HFF-Myc (cell line): ENCODE measurements at regions not wholly inside any gene's neighbourhood (a gene's known extent, or its start where the extent isn't known, plus 50 kb on each side); places are given as distances from the start of the nearest gene placed in this dataset.

Experiments used
- DNase-seq: peaks from one replicate; pipeline ENCODE4 v3.0.0-alpha.2; 2011; ENCODE audit warnings: low read depth; ENCODE audit errors: extremely low read depth
- H3K4me3 ChIP-seq: replicated peaks from 2 replicates; pipeline ENCODE4 v1.5.1; 2011; ENCODE audit warnings: low read depth, mild to moderate bottlenecking, control low read depth, low read length
- CTCF ChIP-seq: IDR thresholded peaks from 2 replicates; pipeline ENCODE4 v1.5.1; 2012; ENCODE audit warnings: mild to moderate bottlenecking, low read depth, low read length, control low read depth; ENCODE audit errors: missing control alignments

DNA sequence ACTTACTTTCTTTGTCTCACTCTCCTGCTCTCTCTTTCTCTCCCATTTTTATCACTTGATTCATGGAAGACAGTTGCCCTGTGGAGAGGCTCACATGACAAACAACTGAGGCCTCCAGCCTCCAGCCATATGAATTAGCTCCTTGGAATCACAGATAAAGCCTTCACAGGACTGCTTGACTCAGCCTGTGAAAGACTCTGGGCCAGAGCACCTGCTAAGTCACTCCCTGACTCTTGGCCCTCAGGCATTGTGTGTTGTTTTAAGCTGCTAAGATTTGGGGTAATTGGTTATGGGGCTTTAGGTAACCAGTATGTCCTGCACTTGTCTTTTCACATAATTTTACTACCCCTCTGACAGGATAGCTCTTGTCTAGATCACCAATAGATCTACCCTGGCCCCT is 334.9 kb downstream of the SOX11 start:
- no peak for DNase-seq
- no peak overlapping the region for H3K4me3 ChIP-seq
- no peak for TF ChIP-seq CTCF

DNA sequence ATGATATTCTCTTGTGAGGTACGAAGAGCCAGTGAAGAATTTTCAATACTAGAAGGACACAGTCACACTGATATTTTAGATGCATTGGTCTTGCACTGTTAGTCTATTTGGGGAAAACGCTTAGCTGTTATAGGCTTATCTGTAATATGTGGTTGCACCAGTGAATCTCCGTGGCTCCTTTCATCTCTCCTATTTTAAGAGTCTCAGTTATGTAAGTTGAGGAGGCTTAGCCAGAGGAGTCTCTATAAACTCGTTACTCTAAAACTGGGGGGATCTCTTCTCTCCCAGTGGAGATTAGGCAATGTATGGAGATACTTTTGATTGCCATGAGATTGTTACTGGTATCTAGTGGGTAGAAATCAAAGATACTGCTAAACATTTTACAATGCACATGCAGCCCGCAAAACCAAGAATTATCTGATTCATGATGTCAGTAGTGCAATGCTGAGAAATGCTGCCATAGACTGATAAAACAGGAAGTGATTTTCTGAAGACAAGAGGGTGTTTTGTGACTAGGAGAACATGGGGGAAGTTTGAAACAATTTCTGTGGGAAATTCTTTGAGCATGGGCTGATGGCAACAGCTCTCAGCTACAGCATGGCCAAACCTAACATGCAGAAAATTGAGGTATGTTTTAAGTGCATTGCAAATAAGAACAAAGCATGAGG is 339.1 kb downstream of the SOX11 start:
- TF ChIP-seq CTCF: no peak
- no peak for DNase-seq
- H3K4me3 ChIP-seq: no peak overlapping the region

DNA sequence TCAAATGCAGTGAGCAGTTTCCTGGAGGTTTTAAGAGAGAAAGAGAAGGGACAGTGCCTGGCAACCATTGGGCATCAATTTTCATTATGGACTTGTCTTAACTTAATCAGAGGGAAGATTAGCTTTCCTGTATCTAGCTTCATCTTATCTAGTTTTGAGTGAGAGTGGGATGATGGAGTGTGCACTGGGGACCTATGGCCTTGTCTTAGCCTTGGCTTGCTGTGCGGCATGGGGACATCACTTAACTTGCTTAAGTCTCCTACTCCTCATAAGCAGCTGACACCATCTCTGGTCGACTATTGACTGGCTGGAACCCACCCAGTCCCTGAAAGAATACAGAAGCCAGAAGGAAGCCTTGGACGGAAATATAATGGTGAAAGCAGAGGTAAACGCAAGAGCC is 344.0 kb downstream of the SOX11 start:
- no peak for DNase-seq
- no peak overlapping the region for H3K4me3 ChIP-seq
- TF ChIP-seq CTCF: no peak

DNA sequence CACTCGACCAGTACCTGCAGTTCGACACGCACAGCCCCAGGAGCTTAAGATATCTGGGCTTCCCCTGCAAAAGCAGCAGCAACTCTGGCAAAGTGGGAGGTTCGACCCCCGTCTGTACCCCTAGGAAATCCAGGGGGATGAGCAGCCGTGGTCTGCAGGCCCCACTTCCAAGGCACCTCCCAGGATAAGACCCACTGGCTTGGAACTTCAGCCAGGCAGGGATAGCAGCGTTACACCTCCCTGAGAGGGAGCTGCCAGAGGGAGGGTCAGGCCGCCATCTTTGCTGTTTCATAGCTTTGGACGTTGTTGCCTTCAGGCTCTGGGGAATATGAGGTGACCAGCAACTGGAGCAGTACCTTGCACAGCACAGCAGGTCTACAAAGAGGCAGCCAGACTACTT is 351.1 kb downstream of the SOX11 start:
- H3K4me3 ChIP-seq: no peak overlapping the region
- TF ChIP-seq CTCF: no peak
- no peak for DNase-seq

- H3K4me3 ChIP-seq: no peak overlapping the region
- no peak for TF ChIP-seq CTCF
- DNase-seq: no peak
Measured at GRCh38 chr2:6052649-6053048, 360.5 kb downstream of the SOX11 start.

DNA sequence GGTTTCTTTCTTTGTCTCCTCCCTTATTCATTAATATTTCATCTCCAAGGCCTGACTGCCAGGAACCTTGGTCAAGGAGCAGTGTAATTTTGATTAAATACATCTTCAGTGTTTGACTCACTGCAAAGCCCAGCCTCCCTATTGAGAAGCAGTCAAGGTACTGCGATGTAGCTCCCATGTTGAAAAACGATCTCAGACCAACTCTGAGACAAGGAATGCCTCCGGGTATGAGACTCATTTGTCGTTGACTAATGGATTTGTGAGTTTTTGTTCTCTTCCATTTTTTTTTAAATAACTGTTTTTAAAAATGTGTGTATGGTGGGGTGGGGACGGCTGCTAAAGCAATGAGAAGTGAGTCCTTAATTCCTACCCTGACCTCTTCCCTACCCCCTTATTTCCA is 361.6 kb downstream of the SOX11 start:
- no peak for TF ChIP-seq CTCF

DNA sequence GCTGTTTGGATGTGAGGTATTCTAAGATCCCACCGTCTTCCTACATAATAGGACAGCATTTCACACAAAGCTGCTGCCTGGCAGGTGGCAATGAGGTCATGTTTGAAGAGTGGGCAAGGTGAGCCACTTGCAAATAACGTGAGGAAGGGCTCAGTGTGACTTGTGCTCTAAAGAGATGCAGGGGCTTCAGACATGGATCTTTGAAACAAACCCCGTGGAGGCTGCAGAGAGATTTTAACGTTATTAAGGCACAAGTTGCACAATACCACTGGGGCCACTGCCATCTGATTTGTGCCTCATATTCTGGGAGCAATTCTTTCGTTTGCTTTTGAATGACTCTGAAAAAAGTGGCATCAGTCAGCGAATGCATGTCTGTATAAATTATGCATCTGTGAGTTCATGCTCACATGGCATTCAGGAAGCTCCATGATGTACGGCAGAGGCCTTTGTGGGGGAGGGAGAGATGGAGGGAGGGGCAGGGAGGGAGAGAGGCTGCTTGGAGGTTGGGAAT is 362.0 kb downstream of the SOX11 start:
- no peak for TF ChIP-seq CTCF
- DNase-seq: no peak
- no peak overlapping the region for H3K4me3 ChIP-seq

More for the DNA sequence above, 361.6 kb downstream of the SOX11 start:
- no peak for DNase-seq
- no peak overlapping the region for H3K4me3 ChIP-seq
